HPDE6-E6E7 (cell line): ENCODE measurements at regions not wholly inside any gene's neighbourhood (a gene's known extent, or its start where the extent isn't known, plus 50 kb on each side); places are given as distances from the start of the nearest gene placed in this dataset.
"Not testable (repeated sequence)": the region's sequence is repeated elsewhere in the genome, so short reads cannot be mapped to it uniquely, and the experiment has no call there.

Experiments used
- DNase-seq: peaks from one replicate; pipeline ENCODE4 v3.0.0; 2011; ENCODE audit warnings: missing footprints; ENCODE audit errors: extremely low spot score

DNA sequence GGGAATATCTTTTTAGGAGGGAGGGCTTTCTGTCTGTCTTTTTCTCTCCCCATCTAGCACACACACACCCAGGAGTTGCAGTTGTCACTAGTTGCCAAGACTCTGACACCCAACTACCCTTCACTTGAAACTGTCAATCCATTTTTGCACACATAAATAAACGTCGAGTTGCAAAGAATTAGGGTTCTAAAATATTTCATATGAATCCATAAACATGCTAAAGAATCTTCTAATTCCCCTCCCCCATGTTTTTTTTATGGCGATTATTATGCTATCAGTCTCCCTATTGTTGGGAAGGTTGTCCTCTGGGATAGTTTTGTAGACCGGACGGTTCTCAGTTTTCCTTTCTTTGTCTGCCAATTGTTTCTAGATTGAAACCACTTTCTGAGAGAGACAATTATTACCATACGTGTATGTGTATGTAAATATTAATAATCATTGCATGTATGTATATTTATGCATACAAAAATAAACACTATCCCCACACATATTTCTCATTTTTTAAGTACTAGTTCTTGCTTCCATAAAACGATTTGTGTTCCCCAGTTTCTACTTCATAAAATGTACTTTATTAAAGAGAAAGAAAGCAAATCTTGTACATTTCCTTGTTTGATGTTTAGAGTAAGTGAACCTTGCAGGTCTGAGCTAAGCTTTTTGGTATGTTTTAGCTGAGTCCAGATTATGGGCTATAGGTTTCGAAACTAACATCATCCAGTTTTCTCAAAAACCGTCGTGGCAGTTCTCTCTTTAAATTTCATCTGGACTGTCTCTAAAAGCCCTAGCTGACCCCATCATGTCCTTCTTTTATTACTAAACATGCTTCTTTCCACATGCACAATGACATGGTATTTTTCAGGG lies 165.0 kb upstream of the MPDZ start:
- DNase-seq, result no peak

GRCh38 chr9:13443346-13444244 lies 164.1 kb upstream of the MPDZ start:
- DNase-seq, result no peak

- DNase-seq, result no peak
Observed at GRCh38 chr9:13439685-13440476, 160.4 kb upstream of the MPDZ start.

DNA sequence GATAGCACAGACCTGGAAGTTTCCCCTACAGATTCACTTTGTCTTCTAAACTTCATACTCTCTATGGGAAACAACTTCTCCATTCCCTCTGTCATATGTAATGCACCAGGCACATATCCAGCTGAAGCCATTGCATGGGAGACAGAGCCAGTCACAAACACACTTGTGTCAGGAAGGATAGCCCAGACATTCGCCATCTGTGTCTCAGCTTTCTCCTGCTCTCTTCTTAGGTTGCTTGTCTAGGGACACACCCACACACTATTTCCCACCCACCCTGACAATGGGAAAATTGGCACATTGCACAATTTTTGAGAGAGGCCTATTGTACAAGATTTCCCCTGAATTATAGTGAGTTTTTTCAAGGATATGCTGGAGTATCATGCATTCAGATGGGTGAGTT lies 158.4 kb upstream of the MPDZ start:
- no peak for DNase-seq

DNA sequence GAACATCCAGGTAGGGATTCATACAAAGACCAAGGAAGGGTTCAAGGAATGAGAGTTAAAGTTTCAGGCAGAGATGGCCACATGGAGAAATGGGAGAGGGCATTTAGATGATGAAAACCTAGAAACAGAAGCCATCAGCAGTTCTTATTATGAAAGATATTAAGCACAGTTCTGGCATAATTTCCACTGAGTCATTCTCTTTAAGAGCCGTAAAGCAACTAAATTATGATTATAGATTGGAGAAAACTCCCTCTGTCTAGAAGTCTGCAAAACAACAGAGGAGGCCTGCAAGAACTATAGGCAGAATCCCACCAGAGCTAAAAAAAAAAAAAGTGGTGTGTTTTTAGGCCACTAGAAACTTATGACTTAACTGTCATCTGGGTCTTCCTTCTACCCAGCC lies 157.1 kb upstream of the MPDZ start:
- DNase-seq, result no peak

DNA sequence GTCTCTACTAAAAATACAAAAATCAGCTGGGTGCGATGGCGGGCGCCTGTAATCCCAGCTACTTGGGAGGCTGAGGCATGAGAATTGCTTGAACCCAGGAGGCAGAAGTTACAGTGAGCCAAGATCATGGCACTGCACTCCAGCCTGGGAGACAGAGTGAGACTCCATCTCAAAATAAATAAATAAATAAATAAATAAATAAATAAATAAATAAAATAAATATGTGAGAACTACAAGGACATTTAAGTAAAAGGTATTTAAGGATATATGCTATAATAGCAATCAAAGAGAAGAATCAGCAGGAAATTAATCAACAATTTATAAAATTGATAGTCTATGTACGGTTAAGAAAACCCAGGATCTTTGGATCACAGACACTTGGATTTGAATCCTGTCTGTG lies 154.0 kb upstream of the MPDZ start:
- not testable (repeated sequence) for DNase-seq

GRCh38 chr9:13432904-13433303 lies 153.4 kb upstream of the MPDZ start:
- DNase-seq, result no peak

- DNase-seq, result no peak
Observed at GRCh38 chr9:13431692-13432091, 152.2 kb upstream of the MPDZ start.

- no peak for DNase-seq
Observed at GRCh38 chr9:13431222-13431536, 151.7 kb upstream of the MPDZ start.

DNA sequence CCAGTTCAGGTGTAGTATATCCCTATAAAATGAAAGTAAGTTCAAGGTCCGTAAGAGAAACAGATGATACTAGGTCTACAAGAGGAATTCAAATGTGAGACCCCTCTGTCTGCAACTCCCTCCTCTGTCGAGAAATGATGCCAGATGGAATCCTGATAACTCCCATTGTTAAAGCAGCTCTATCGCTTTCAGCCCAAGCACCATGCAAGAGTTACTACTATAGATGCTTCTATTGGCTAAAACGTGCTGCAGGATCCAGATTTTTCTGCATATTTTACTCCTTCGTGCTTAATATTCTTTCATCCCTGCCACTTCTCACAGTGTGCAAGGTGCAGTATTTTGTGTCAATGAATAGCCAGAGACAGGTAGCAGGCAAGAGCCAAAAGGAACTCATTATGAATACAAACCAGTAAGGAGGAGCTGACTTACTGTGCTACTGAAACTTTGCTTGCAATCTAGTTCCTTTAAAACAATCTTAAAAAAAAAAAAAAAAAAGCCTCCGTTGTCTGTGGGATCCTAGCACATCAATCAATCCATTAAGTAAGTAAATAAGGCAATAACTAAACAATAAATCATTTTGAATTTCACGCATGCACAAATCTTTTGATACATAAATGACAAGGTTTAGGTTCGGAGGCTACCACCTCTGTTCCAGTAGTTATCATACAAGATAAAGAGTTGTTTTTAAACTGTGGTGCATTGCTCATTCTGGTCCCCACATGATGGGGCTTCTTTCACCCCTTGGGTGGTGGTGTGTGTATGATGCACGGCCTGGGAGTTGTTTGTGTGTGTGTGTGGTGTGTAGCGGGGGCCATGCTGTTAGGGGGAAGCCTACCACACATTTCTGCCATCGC lies 151.1 kb upstream of the MPDZ start:
- DNase-seq, result no peak

DNA sequence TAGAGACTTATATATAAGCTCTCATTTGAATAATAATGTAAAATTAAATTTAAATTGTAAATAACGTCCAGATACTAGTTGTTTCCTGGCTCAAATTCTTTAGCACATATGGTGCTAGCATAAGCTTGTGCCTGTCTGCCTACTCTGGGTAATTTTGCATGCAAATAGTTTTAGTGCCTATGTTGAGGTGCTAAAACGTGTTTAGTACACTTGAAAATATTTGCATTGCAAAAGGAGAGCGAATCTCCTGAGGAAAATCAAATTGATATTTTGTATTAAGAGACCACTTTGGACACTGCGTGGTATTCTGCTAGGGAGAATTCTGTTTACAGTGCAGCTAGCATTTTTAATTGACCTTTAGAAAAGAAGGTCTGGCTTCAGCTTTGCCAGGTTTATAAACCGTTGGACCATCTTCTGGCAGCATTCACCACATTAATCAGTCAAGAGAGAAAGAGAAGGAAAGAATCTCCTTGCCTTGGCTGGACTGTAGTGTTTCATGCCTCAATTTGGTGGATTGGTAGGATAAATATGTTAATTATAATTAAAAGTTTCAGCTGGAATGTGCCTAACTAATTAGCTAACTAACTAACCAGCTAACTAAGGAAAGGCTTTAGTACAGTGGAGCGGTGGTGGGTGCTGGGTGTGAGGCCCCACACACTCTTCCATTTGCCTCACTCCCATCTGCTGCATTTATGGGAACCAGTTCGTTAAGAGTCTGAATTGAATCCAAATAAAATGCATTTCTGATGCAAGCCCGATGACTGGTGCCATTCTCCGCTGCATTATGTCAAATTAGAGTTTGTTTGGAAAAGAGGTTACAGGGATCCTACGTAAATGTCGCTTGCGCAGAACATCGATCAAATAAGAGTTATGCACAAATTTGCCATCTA lies 150.1 kb upstream of the MPDZ start:
- DNase-seq, result no peak

DNA sequence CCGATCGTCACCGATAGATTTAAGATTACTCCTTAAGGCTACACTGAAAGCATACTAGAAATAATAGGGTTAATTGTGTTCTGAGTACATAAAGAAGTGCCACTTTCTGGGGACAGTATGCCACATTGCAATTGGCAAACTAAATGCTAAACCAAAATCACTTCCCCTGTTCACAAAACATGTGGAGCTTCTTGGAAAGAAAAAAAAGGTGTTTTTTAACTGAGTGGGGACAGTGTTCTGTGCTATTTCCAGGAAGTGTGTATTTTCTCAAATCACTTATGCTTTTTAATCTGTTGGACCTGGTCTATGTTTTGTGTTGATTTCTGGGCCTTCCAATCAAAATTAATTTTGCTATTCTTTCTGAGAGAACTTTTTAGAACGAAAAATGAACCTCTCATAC lies 149.3 kb upstream of the MPDZ start:
- DNase-seq, result no peak

DNA sequence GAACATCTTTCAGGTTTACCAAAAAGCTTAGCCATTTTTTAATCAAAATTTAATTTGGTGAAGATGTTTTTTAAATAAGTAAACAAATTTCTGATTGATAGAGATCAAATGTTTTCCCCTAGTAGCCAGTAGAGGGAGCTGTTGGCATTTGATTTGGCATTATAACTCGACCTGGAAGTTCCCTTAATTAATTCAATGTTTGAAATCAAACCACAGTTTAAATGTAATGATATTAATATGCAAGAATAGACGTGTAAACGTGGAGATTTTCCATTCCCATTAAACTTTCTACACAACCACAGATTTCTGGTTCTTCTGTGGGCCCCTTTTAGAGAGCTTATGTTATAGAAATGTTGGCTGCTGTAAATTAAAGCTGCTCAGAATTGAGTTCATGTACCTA lies 148.1 kb upstream of the MPDZ start:
- peak; percentile 13 for DNase-seq

- DNase-seq, result no peak
Observed at GRCh38 chr9:13426606-13427005, 147.1 kb upstream of the MPDZ start.

- DNase-seq, result no peak
Observed at GRCh38 chr9:13424872-13425271, 145.4 kb upstream of the MPDZ start.

- DNase-seq, result no peak
Observed at GRCh38 chr9:13424204-13424603, 144.7 kb upstream of the MPDZ start.

- DNase-seq, result no peak
Observed at GRCh38 chr9:13414349-13414748, 134.9 kb upstream of the MPDZ start.

GRCh38 chr9:13412331-13412730 lies 132.8 kb upstream of the MPDZ start:
- DNase-seq, result no peak

DNA sequence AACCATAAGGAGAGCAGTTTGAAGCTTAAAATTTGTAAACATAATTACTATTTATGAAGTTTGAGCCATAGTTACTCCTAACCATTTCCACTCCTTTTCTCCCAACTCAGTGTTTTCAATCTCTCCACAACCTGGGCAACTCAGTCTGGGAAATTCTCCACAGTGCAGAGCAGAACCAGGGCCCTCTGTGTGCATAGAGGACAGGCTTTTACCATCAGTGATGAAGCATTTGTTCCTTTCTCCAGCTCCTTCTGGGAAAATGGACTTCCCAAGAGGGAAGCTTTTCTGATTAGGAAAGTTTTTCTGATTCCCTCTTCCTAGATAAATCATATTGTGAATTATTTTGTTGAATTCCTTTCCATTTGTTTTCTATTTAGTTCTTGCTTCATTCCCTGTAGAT lies 132.3 kb upstream of the MPDZ start:
- DNase-seq, result no peak

DNA sequence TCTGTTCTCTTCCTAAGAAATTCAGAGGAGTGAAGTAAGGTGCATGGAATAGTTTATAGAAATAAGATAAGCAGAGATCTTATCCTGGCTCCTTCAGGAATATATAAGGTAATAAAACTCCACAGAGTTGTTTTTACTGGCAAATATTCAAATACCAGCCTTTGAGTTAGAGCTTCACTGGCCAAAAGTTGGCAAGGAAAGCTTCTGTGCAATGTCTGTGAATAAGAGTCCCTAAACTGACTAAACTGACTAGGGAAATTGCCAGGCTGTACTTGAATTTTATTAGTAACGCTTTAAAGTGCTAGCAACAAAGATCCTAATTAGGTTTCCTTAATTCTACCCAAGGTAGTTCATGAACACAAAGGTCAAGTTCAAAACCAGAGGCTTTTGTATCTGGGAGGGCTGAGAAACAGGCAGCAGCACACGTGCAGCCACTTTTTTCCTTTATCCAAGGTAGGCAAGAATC lies 131.1 kb upstream of the MPDZ start:
- no peak for DNase-seq
